Natural killer cell (primary cell): ENCODE measurements at regions not wholly inside any gene's neighbourhood (a gene's known extent, or its start where the extent isn't known, plus 50 kb on each side); places are given as distances from the start of the nearest gene placed in this dataset.

ENCODE experiments used
- ATAC-seq, 3 donors: fragments of 150-1000 bp in 2 of 3; fragments of 200-7000 bp in 1 of 3; cut with Tn5 transposase; 1 replicate in 1 of 3; 2 replicates in 2 of 3; pipeline ENCODE4 v1.10.0; 2021; ENCODE audit warnings: mild to moderate bottlenecking in 2 of 3, moderate library complexity in 2 of 3
- DNase-seq, 2 donors: peaks; one replicate each; pipeline versions ENCODE4 v3.0.0 to v3.0.0-alpha.2; 2013 to 2021; ENCODE audit warnings: mixed read lengths in 1 of 2
- H3K27ac ChIP-seq: one replicate; pipeline ENCODE4 v1.5.1; 2013; ENCODE audit warnings: mild to moderate bottlenecking, low read length
- H3K27me3 ChIP-seq: one replicate; pipeline ENCODE4 v1.6.1; 2013; ENCODE audit warnings: low read length; ENCODE audit not compliant: control insufficient read depth, insufficient read depth
- H3K36me3 ChIP-seq: one replicate; pipeline ENCODE4 v1.6.1; 2013; ENCODE audit warnings: low read length; ENCODE audit not compliant: control insufficient read depth, insufficient read depth
- H3K4me1 ChIP-seq: one replicate; pipeline ENCODE4 v1.6.1; 2013; ENCODE audit warnings: low read length; ENCODE audit not compliant: control insufficient read depth, insufficient read depth
- H3K4me3 ChIP-seq: one replicate; pipeline ENCODE4 v1.5.1; 2013; ENCODE audit warnings: low read length
- H3K9me3 ChIP-seq: one replicate; pipeline ENCODE4 v1.6.1; 2013; ENCODE audit warnings: low read length; ENCODE audit not compliant: control insufficient read depth, insufficient read depth
- H3K27ac Mint-ChIP-seq, 2 donors: one replicate each; pipeline ENCODE4 v1.8.0; 2022; ENCODE audit warnings: mild to moderate bottlenecking in 2 of 2, mixed read lengths in 2 of 2, moderate library complexity in 1 of 2
- H3K27me3 Mint-ChIP-seq, 2 donors: one replicate each; pipeline ENCODE4 v1.8.0; 2022; ENCODE audit warnings: low read depth in 2 of 2, mixed read lengths in 2 of 2
- H3K36me3 Mint-ChIP-seq: one replicate; pipeline ENCODE4 v1.8.0; 2022; ENCODE audit warnings: mixed read lengths
- H3K4me1 Mint-ChIP-seq, 2 donors: one replicate each; pipeline ENCODE4 v1.8.0; 2022; ENCODE audit warnings: mixed read lengths in 2 of 2
- H3K4me3 Mint-ChIP-seq: one replicate; pipeline ENCODE4 v1.8.0; 2022; ENCODE audit warnings: mild to moderate bottlenecking, moderate library complexity, mixed read lengths
- H3K9me3 Mint-ChIP-seq, 2 donors: one replicate each; pipeline ENCODE4 v1.8.0; 2022; ENCODE audit warnings: mixed read lengths in 2 of 2
- WGBS: methylation state at CpG from one replicate; pipeline ENCODE4 v1.1.7; 2013; ENCODE audit warnings: missing lambda C conversion rate; ENCODE audit not compliant: insufficient coverage; 5-methylcytosine and 5-hydroxymethylcytosine counted together
- intact Hi-C: fragments of 100-400 bp; cut with micrococcal nuclease; formaldehyde crosslinking; loops from one replicate; pipeline ENCODE4 v1.14.2; 2022
- TF ChIP-seq, protein P1 (sequence below): fragments of 200-600 bp; IDR thresholded peaks from one replicate; pipeline ENCODE4 v1.8.0; 2022; ENCODE audit warnings: antibody characterized with exemption

DNA sequence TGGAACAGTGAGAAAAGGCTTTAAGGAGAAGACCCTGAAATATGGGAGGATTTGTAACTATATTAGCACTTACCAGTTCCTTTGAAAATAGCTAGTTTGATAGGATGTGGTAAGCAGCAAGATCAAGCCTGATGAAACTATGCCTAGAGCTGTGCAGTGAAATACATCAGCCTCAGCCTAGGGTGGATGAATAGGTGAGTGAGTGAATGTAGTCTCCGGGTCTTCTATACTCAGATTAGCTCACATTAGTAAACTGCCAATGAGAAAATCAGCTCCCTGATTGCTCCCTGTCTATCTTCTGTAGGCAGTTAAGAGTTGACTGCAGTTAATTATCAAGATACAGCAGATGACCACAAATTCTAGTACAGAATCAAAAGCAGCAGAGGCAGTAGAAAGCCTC lies 89.6 kb downstream of the ELAPOR2 start:
- Histone ChIP-seq H3K4me1 (no peaks in the 10 kb centered on the region), H3K9me3 (no peaks in the 10 kb centered on the region), H3K27me3 (no peaks in the 10 kb centered on the region), H3K27ac (no peak overlapping the region), H3K4me3 (no peak overlapping the region), H3K36me3 (no peaks in the 10 kb centered on the region)
- intact Hi-C loops: no loop called here
- DNase-seq (no peak), ATAC-seq (no peak)
- H3K4me1 Mint-ChIP-seq: peaks cover 0 to 5% of the 10 kb centered on the region in 2 donors
- no peaks in the 10 kb centered on the region for H3K9me3 Mint-ChIP-seq
- TF ChIP-seq, protein P1, sequence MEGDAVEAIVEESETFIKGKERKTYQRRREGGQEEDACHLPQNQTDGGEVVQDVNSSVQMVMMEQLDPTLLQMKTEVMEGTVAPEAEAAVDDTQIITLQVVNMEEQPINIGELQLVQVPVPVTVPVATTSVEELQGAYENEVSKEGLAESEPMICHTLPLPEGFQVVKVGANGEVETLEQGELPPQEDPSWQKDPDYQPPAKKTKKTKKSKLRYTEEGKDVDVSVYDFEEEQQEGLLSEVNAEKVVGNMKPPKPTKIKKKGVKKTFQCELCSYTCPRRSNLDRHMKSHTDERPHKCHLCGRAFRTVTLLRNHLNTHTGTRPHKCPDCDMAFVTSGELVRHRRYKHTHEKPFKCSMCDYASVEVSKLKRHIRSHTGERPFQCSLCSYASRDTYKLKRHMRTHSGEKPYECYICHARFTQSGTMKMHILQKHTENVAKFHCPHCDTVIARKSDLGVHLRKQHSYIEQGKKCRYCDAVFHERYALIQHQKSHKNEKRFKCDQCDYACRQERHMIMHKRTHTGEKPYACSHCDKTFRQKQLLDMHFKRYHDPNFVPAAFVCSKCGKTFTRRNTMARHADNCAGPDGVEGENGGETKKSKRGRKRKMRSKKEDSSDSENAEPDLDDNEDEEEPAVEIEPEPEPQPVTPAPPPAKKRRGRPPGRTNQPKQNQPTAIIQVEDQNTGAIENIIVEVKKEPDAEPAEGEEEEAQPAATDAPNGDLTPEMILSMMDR: no peak
- no peaks in the 10 kb centered on the region for H3K36me3 Mint-ChIP-seq
- H3K27ac Mint-ChIP-seq: no peak overlapping the region
- 57% methylated on average over 1 of the region's 1 CpG for WGBS
- no peak overlapping the region for H3K4me3 Mint-ChIP-seq
- no peaks in the 10 kb centered on the region for H3K27me3 Mint-ChIP-seq

DNA sequence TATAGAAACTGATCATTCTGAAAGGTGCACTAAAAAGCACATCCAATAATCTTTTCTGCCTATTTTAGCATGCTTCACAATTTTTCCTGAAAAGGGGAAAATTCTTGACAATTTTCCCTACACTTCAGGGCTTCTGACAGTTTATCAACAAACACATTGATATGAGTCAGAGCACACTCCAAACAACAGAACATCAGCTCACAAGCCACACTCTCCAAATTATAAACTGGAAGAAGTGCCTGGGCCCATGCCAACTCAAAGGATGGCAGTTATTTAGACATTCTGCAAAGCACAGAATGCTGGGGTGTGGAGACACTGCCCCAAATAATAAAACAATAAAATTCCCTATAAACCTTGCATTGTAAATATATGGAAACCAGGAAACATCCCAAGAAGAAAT lies 90.8 kb downstream of the ELAPOR2 start:
- Histone ChIP-seq H3K27ac (no peak overlapping the region), H3K27me3 (no peaks in the 10 kb centered on the region), H3K4me1 (no peaks in the 10 kb centered on the region), H3K36me3 (no peaks in the 10 kb centered on the region), H3K9me3 (no peaks in the 10 kb centered on the region), H3K4me3 (no peak overlapping the region)
- Mint-ChIP-seq H3K27ac (no peak overlapping the region), H3K4me3 (no peak overlapping the region), H3K4me1 (peaks cover 0 to 5% of the 10 kb centered on the region in 2 donors), H3K36me3 (no peaks in the 10 kb centered on the region), H3K27me3 (no peaks in the 10 kb centered on the region), H3K9me3 (no peaks in the 10 kb centered on the region)
- ATAC-seq: no peak
- TF ChIP-seq, protein P1: no peak
- no peak for DNase-seq
- intact Hi-C loops: no loop called here

DNA sequence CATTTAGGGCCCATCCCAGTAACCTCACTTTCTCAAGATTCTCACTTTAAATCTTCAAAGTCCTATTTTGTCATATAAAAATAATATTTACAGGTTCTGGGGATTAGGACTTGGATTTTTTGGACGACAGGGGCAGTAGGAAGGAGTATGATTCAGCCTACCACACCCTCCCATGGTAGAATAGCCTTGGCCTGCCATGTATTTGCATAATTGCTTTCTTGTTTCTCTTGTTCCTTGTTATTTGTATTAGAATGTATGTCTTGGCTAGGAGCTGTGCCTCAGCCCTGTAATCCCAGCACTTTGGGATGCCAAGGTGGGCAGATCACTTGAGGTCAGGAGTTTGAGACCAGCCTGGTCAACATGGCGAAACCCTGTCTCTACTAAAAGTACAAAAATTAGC lies 92.5 kb downstream of the ELAPOR2 start:
- Mint-ChIP-seq H3K27me3 (no peaks in the 10 kb centered on the region), H3K36me3 (no peaks in the 10 kb centered on the region)
- intact Hi-C loops: no loop called here

DNA sequence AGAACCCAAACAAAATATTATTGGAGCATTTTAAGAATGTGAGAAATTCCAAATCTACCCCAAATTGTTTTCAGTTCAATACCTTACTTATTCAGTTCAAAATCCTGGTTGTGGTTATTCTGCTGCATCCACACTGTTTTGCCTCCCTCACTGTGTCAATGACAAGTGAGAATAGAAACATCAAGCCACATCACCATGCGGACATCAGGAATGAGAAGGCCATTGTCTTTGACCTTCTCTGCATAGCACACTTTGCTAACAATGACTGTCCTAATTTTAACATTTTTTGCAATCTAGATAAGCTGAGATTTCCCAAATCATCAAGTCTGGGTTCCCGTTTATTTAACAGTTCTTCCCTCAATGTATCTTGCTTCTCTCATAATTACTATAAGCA lies 93.7 kb downstream of the ELAPOR2 start:
- intact Hi-C loops: no loop called here
- Mint-ChIP-seq H3K9me3 (no peaks in the 10 kb centered on the region), H3K27ac (no peak overlapping the region), H3K4me3 (no peak overlapping the region), H3K36me3 (no peaks in the 10 kb centered on the region), H3K27me3 (no peaks in the 10 kb centered on the region), H3K4me1 (no peaks in the 10 kb centered on the region)
- H3K36me3 ChIP-seq: no peaks in the 10 kb centered on the region
- DNase-seq (no peak), ATAC-seq (no peak)
- H3K27ac ChIP-seq: no peak overlapping the region
- H3K27me3 ChIP-seq: no peaks in the 10 kb centered on the region
- 89% methylated on average over 2 of the region's 2 CpGs for WGBS
- H3K9me3 ChIP-seq: no peaks in the 10 kb centered on the region
- no peak overlapping the region for H3K4me3 ChIP-seq
- no peaks in the 10 kb centered on the region for H3K4me1 ChIP-seq
- TF ChIP-seq, protein P1: no peak

More for the DNA sequence above, 92.5 kb downstream of the ELAPOR2 start:
- H3K4me3 Mint-ChIP-seq: no peak overlapping the region
- H3K4me1 Mint-ChIP-seq: peaks cover 0 to 2% of the 10 kb centered on the region in 2 donors
- ATAC-seq (no peak), DNase-seq (no peak)
- no peaks in the 10 kb centered on the region for H3K27me3 ChIP-seq
- TF ChIP-seq, protein P1: no peak
- H3K9me3 ChIP-seq: no peaks in the 10 kb centered on the region
- H3K4me1 ChIP-seq: no peaks in the 10 kb centered on the region
- no peaks in the 10 kb centered on the region for H3K9me3 Mint-ChIP-seq
- no peaks in the 10 kb centered on the region for H3K36me3 ChIP-seq
- 83% methylated on average over 1 of the region's 2 CpGs for WGBS
- H3K27ac Mint-ChIP-seq: no peak overlapping the region
- no peak overlapping the region for H3K27ac ChIP-seq
- no peak overlapping the region for H3K4me3 ChIP-seq
